GM23248 (cell line): ENCODE measurements at regions not wholly inside any gene's neighbourhood (a gene's known extent, or its start where the extent isn't known, plus 50 kb on each side); places are given as distances from the start of the nearest gene placed in this dataset. TPM values are rescaled to one million over a fixed set of nuclear protein-coding genes. Genes with fewer than 3 reads are reported as not detected.
"Not testable (repeated sequence)": the region's sequence is repeated elsewhere in the genome, so short reads cannot be mapped to it uniquely, and the experiment has no call there.

Experiments used
- DNase-seq: peaks from one replicate; pipeline ENCODE4 v3.0.0-alpha.2; 2015
- H2AFZ ChIP-seq: fragments of 200-600 bp; sonication (generic); 2 replicates; pipeline ENCODE4 v1.6.1; 2016; ENCODE audit warnings: antibody characterized with exemption
- H3F3A ChIP-seq: fragments of 200-600 bp; sonication (generic); 2 replicates; pipeline ENCODE4 v1.6.1; 2016; ENCODE audit warnings: mild to moderate bottlenecking, antibody characterized with exemption, mixed run types; ENCODE audit not compliant: insufficient read depth
- H3K27ac ChIP-seq: fragments of 200-600 bp; sonication (generic); 2 replicates; pipeline ENCODE4 v1.5.1; 2016; ENCODE audit warnings: mild to moderate bottlenecking
- H3K27me3 ChIP-seq: fragments of 200-600 bp; sonication (generic); replicated peaks from 2 replicates; pipeline ENCODE4 v1.6.1; 2016; ENCODE audit warnings: mild to moderate bottlenecking; ENCODE audit not compliant: insufficient read depth
- H3K36me3 ChIP-seq: fragments of 200-600 bp; sonication (generic); 2 replicates; pipeline ENCODE4 v1.6.1; 2016; ENCODE audit warnings: low read depth, mild to moderate bottlenecking
- H3K4me1 ChIP-seq: fragments of 200-600 bp; sonication (generic); 2 replicates; pipeline ENCODE4 v1.6.1; 2016; ENCODE audit warnings: mild to moderate bottlenecking; ENCODE audit not compliant: insufficient read depth
- H3K4me2 ChIP-seq: fragments of 200-600 bp; sonication (generic); one replicate; pipeline ENCODE4 v1.6.1; 2016; ENCODE audit warnings: mild to moderate bottlenecking; ENCODE audit not compliant: unreplicated experiment
- H3K4me3 ChIP-seq: fragments of 200-600 bp; sonication (generic); 2 replicates; pipeline ENCODE4 v1.5.1; 2016; ENCODE audit warnings: mild to moderate bottlenecking
- H3K79me2 ChIP-seq: fragments of 200-600 bp; sonication (generic); 2 replicates; pipeline ENCODE4 v1.6.1; 2016; ENCODE audit warnings: mild to moderate bottlenecking; ENCODE audit not compliant: insufficient read depth
- H3K9ac ChIP-seq: fragments of 200-600 bp; sonication (generic); 2 replicates; pipeline ENCODE4 v1.6.1; 2016; ENCODE audit warnings: mild to moderate bottlenecking
- H3K9me2 ChIP-seq: fragments of 200-600 bp; sonication (generic); 2 replicates; pipeline ENCODE4 v1.6.1; 2016; ENCODE audit warnings: mixed run types, mild to moderate bottlenecking, moderate library complexity; ENCODE audit not compliant: insufficient read depth
- H3K9me3 ChIP-seq: fragments of 200-600 bp; sonication (generic); one replicate; pipeline ENCODE4 v1.6.1; 2017; ENCODE audit warnings: low read depth
- H4K20me1 ChIP-seq: fragments of 200-600 bp; sonication (generic); 2 replicates; pipeline ENCODE4 v1.6.0; 2016; ENCODE audit not compliant: insufficient read depth
- EZH2 ChIP-seq: fragments of 200-600 bp; sonication (generic); IDR thresholded peaks from 2 replicates; pipeline ENCODE4 v1.6.1; 2018; ENCODE audit warnings: antibody characterized with exemption, mild to moderate bottlenecking; ENCODE audit not compliant: insufficient read depth, poor library complexity, severe bottlenecking
- EZH2phosphoT487 ChIP-seq: fragments of 200-600 bp; sonication (generic); IDR thresholded peaks from 2 replicates; pipeline ENCODE4 v1.6.1; 2018; ENCODE audit warnings: antibody characterized with exemption, moderate library complexity, mild to moderate bottlenecking, low read depth; ENCODE audit not compliant: insufficient read depth
- WGBS, 2 experiments: methylation state at CpG; one replicate each; pipeline ENCODE4 v1.1.6; 2015 to 2017; ENCODE audit warnings: low lambda C conversion rate in 2 of 2, low coverage in 1 of 2; ENCODE audit errors: missing lambda C conversion rate in 2 of 2; 5-methylcytosine and 5-hydroxymethylcytosine counted together
- in situ Hi-C: fragments of 300-500 bp; cut with MboI; formaldehyde crosslinking; loops from 2 replicates; pipeline ENCODE4 v1.15.0; 2020
- microRNA-seq: library from miRNA; unstranded; fragments of <30 nt; microRNA quantifications from one replicate; pipeline ENCODE4, GENCODE V29; 2016; ENCODE audit warnings: borderline number of aligned reads
- small RNA-seq: library from RNA; depleted of rRNA; stranded (forward); fragments of <200 nt; gene quantifications from one replicate; pipeline ENCODE3, GENCODE V24; 2014; ENCODE audit warnings: low read depth, low replicate concordance

DNA sequence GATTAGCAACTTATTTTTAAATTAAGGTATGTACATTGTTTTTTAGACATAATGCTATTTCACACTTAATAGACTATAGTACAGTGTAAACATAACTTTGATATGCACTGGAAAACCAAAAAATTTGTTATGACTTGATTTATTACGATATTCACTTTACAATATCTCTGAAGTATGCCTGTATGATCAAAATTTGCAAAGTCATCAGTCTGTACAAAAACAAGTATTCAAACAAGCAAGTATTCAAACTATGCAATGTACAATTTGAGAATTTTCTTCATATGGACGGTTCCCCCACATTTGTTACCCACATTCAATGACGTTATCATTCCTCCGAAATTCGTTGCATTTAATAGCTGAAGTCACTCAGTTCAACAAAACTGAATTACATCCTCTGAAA lies 147.9 kb downstream of the AVL9 start:
- no peak overlapping the region for H2AFZ ChIP-seq
- no peak for DNase-seq
- 81 to 82% methylated on average over 5 of the region's 5 CpGs for WGBS, 2 experiments

DNA sequence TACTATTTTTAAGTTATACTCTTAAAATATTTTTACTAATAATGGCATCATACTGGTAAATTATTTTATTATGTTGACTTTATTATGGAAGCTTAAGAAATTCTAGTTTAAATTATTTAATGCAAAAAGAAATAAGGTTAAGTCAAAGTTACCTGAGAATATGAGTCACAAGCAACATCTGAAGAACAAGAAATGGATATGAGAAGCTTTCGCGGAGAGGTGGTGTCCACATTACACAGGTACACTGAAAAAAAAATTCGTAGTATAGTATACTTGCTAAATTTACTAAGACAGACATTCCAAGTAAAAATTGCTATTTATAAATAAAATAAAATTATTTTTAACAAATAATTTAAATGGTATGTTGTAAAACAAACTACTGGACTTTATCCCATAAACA lies 143.8 kb downstream of the AVL9 start:
- Histone ChIP-seq H3K27ac (no peak overlapping the region), H3K9me2 (no peaks in the 10 kb centered on the region), H3K27me3 (no peaks in the 10 kb centered on the region), H3K4me2 (no peak overlapping the region), H3K36me3 (no peaks in the 10 kb centered on the region), H3K4me3 (no peak overlapping the region), H3K9ac (no peak overlapping the region), H4K20me1 (no peaks in the 10 kb centered on the region), H2AFZ (no peak overlapping the region), H3K9me3 (no peaks in the 10 kb centered on the region), H3F3A (no peaks in the 10 kb centered on the region), H3K4me1 (no peaks in the 10 kb centered on the region), H3K79me2 (no peaks in the 10 kb centered on the region)
- in situ Hi-C loops = no loop called here
- no peak for DNase-seq
- WGBS, 2 experiments = 88 to 92% methylated on average over 3 of the region's 3 CpGs
- TF ChIP-seq EZH2phosphoT487 (no peak), EZH2 (no peak)

More for the DNA sequence above, 147.9 kb downstream of the AVL9 start:
- H3K4me1 ChIP-seq = no peaks in the 10 kb centered on the region
- H3K9ac ChIP-seq = no peak overlapping the region
- no peak overlapping the region for H3K4me3 ChIP-seq
- no peaks in the 10 kb centered on the region for H3F3A ChIP-seq
- H3K27ac ChIP-seq = no peak overlapping the region
- H3K4me2 ChIP-seq = no peak overlapping the region
- TF ChIP-seq EZH2phosphoT487 (no peak), EZH2 (no peak)
- H3K79me2 ChIP-seq = no peaks in the 10 kb centered on the region
- in situ Hi-C loops = no loop called here
- H3K9me2 ChIP-seq = no peaks in the 10 kb centered on the region
- no peaks in the 10 kb centered on the region for H3K36me3 ChIP-seq
- H3K9me3 ChIP-seq = no peaks in the 10 kb centered on the region
- H4K20me1 ChIP-seq = no peaks in the 10 kb centered on the region
- H3K27me3 ChIP-seq = no peaks in the 10 kb centered on the region

DNA sequence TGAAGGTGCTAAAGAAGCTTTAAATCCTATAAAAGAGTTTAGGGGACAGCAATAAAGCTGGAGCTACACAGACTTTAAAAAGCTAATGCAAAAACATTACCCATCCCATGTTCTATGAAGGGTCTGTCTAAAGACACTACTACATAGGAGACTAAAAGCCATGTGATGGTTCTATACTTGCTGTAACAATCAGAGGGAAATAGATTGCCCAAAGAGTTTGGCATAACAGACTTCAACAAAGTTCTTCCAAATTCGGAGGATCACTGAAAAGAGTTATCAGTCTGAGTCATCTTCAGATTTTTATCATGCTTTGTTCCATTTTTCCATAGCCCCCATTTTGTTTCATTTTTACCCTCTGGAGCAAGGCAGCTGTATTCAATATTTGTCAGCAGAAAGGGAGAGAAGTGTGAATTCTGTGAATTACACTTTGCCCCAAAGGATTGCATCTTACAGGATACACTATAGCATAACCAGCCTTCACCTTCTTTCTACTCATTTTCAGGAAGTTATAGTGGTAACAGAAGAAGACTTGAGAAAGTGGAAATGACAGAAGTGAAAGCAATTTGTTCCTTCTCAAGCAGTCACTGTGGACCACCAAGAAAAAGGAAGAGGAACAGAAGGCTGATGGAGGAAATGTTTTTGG lies 143.3 kb downstream of the AVL9 start:
- H3K9ac ChIP-seq, H4K20me1 ChIP-seq, in situ Hi-C loops, H3K4me2 ChIP-seq, H3K36me3 ChIP-seq, H3K9me2 ChIP-seq, H3K27ac ChIP-seq, H3F3A ChIP-seq, H3K27me3 ChIP-seq, H3K9me3 ChIP-seq, H3K4me3 ChIP-seq, DNase-seq, H3K79me2 ChIP-seq, H2AFZ ChIP-seq, H3K4me1 ChIP-seq: not testable (repeated sequence)
- 86 to 87% methylated on average over 1 of the region's 1 CpG for WGBS, 2 experiments

Small RNA genes in the stretch of these regions (microRNA-seq; reads per million reads assigned to microRNA genes)
- gene MIR550A2 (not detected), gene MIR550B2 (not detected)

Small RNA genes in the stretch of these regions (small RNA-seq; reads per million reads assigned to genes)
- gene AC018645.1 = not detected
- gene MIR550A2 = not detected
- not detected for gene RF00322
